ENCODE measurements at regions not wholly inside any gene's neighbourhood (a gene's known extent, or its start where the extent isn't known, plus 50 kb on each side); places are given as distances from the start of the nearest gene placed in this dataset.

DNA sequence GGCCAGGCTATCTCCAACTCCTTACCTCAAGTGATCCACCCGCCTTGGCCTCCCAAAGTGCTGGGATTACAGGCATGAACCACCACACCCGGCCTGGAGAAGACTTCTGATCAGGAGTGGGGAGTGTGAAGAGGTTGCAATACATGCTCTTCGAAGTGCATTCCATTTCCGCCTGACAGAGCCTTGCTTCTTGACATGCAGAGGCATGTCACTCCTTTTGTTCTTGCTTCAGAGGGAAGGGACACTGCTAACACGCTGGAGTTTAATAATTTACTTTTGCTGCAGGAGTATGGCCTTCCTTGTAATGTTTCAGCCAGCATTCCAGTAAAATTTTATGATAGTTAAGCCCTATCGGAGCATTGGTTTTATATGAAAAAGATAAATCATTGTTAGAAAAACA lies 74.9 kb downstream of the SLC25A47 start:
- peaks cover 0 to 3% of the 10 kb centered on the region in 2 donors for H3K36me3 ChIP-seq (ENCODE audit: control insufficient read depth in 2 of 2, insufficient read depth in 2 of 2, low read length in 1 of 2)
- H3K27me3 ChIP-seq (ENCODE audit: control insufficient read depth in 1 of 2, insufficient read depth in 2 of 2, low read length in 2 of 2) = no peaks in the 10 kb centered on the region
- H3K27ac ChIP-seq (ENCODE audit: low read depth in 2 of 2, low read length in 1 of 2) = no peak overlapping the region
- H3K4me1 ChIP-seq (ENCODE audit: control insufficient read depth in 2 of 2, insufficient read depth in 2 of 2, low read length in 1 of 2) = peaks cover 2 to 9% of the 10 kb centered on the region in 2 donors
- 61 to 64% methylated on average over 6 of the region's 6 CpGs for WGBS, 2 donors
- peaks cover 1 to 2% of the 10 kb centered on the region in 2 donors for H3K9me3 ChIP-seq (ENCODE audit: control insufficient read depth in 2 of 2, insufficient read depth in 1 of 2, low read depth in 1 of 2, low read length in 1 of 2)
- H3K4me3 ChIP-seq (ENCODE audit: low read depth in 1 of 2, low read length in 2 of 2) = no peak overlapping the region

DNA sequence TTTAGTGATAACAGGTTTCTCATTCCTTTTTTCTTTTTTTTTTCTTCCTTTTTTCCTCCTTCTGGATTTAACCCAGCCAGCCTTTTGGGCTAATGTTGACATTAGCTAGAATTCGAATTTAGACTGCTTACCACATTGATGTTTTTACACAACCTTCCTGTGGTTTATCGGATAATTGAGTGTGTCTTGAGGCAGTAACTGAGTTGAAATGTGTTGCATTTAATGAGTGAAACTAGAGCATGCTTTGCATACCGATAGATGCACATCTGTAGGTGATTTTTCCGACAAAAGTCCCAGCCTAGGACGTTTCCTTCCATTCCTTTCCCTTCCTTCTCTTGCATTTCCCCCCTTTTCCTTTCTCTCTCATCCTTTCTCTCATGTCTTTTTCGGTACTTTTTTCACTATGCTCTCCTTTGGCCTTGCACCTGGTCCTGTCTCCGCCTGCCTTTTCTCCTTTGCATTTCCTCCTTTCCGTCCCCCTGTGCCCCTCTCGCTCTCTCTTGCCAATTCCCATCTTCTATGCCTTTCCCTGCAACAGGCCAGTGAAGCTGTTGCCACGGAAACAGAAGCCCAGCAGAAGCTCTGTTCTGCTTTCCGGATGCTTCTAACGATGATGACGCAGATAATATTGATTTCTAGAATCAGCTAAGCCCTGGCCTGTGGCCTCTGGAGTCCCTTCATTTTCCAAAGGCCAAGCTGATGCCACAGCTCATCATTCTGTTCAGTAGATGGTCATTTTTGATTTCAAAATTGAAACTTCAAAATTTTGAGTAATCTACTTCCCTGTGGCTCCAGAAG lies 76.1 kb downstream of the SLC25A47 start:
- WGBS, 2 donors = 84 to 85% methylated on average over 13 of the region's 13 CpGs

GRCh38 chr14:100400115-100400514 lies 77.0 kb downstream of the SLC25A47 start:
- Histone ChIP-seq H3K4me1 (ENCODE audit: control insufficient read depth in 2 of 2, insufficient read depth in 2 of 2, low read length in 1 of 2) (peaks cover 0 to 6% of the 10 kb centered on the region in 2 donors), H3K27me3 (ENCODE audit: control insufficient read depth in 1 of 2, insufficient read depth in 2 of 2, low read length in 2 of 2) (no peaks in the 10 kb centered on the region), H3K9me3 (ENCODE audit: control insufficient read depth in 2 of 2, insufficient read depth in 1 of 2, low read depth in 1 of 2, low read length in 1 of 2) (peaks cover 1 to 2% of the 10 kb centered on the region in 2 donors), H3K27ac (ENCODE audit: low read depth in 2 of 2, low read length in 1 of 2) (no peak overlapping the region), H3K4me3 (ENCODE audit: low read depth in 1 of 2, low read length in 2 of 2) (no peak overlapping the region), H3K36me3 (ENCODE audit: control insufficient read depth in 2 of 2, insufficient read depth in 2 of 2, low read length in 1 of 2) (peaks cover 0 to 3% of the 10 kb centered on the region in 2 donors)
- 45 to 70% methylated on average over 5 of the region's 5 CpGs for WGBS, 2 donors

More for the DNA sequence above, 76.1 kb downstream of the SLC25A47 start:
- H3K36me3 ChIP-seq (ENCODE audit: control insufficient read depth in 2 of 2, insufficient read depth in 2 of 2, low read length in 1 of 2) = peaks cover 0 to 3% of the 10 kb centered on the region in 2 donors
- peaks cover 1 to 2% of the 10 kb centered on the region in 2 donors for H3K9me3 ChIP-seq (ENCODE audit: control insufficient read depth in 2 of 2, insufficient read depth in 1 of 2, low read depth in 1 of 2, low read length in 1 of 2)
- no peak overlapping the region for H3K4me3 ChIP-seq (ENCODE audit: low read depth in 1 of 2, low read length in 2 of 2)
- H3K27ac ChIP-seq (ENCODE audit: low read depth in 2 of 2, low read length in 1 of 2) = no peak overlapping the region
- no peaks in the 10 kb centered on the region for H3K27me3 ChIP-seq (ENCODE audit: control insufficient read depth in 1 of 2, insufficient read depth in 2 of 2, low read length in 2 of 2)
- peaks cover under 1 to 6% of the 10 kb centered on the region in 2 donors for H3K4me1 ChIP-seq (ENCODE audit: control insufficient read depth in 2 of 2, insufficient read depth in 2 of 2, low read length in 1 of 2)

DNA sequence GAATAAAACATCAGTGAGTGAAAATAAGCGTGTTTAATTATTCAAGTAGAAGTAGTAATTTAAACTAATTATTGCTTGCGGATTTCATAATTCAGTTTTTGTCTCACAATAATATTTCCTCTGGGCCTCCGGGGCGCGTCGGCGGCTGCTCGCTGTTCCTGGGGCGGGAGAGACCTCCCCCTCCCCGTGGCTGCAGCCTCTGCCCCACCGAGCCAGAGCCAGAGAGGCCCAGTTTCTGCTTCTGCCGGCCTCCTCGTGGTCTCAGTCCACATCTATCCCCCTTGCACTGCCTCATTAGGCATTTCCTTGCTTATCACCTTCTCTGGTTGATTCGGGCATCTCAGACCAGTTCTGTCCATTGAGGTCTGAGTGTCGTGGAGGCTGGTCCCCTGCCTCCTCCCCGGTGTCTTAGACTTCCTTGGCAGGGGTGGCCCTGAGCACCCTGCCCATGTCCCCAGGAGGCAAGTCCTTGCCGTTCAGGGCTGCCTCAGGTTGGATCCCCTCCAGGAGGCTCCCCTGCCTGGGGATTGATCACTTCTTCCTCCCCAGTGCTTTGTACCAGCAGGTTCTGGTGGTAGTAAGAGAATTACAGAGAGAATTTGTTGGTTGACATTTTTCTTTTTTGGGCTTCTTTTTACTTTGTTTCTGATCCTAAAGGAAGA lies 78.0 kb downstream of the SLC25A47 start:
- peaks cover 1 to 2% of the 10 kb centered on the region in 2 donors for H3K9me3 ChIP-seq (ENCODE audit: control insufficient read depth in 2 of 2, insufficient read depth in 1 of 2, low read depth in 1 of 2, low read length in 1 of 2)
- H3K36me3 ChIP-seq (ENCODE audit: control insufficient read depth in 2 of 2, insufficient read depth in 2 of 2, low read length in 1 of 2) = peaks cover 0 to 3% of the 10 kb centered on the region in 2 donors
- no peak overlapping the region for H3K27ac ChIP-seq (ENCODE audit: low read depth in 2 of 2, low read length in 1 of 2)
- WGBS, 2 donors = 84 to 89% methylated on average over 17 of the region's 17 CpGs
- H3K27me3 ChIP-seq (ENCODE audit: control insufficient read depth in 1 of 2, insufficient read depth in 2 of 2, low read length in 2 of 2) = no peaks in the 10 kb centered on the region
- H3K4me3 ChIP-seq (ENCODE audit: low read depth in 1 of 2, low read length in 2 of 2) = no peak overlapping the region
- H3K4me1 ChIP-seq (ENCODE audit: control insufficient read depth in 2 of 2, insufficient read depth in 2 of 2, low read length in 1 of 2) = peaks cover 0 to 8% of the 10 kb centered on the region in 2 donors

GRCh38 chr14:100401792-100402191 lies 78.7 kb downstream of the SLC25A47 start:
- H3K27ac ChIP-seq (ENCODE audit: low read depth in 2 of 2, low read length in 1 of 2) = no peak overlapping the region
- peaks cover 0 to 12% of the 10 kb centered on the region in 2 donors for H3K4me1 ChIP-seq (ENCODE audit: control insufficient read depth in 2 of 2, insufficient read depth in 2 of 2, low read length in 1 of 2)
- H3K9me3 ChIP-seq (ENCODE audit: control insufficient read depth in 2 of 2, insufficient read depth in 1 of 2, low read depth in 1 of 2, low read length in 1 of 2) = peaks cover 0 to 2% of the 10 kb centered on the region in 2 donors
- H3K27me3 ChIP-seq (ENCODE audit: control insufficient read depth in 1 of 2, insufficient read depth in 2 of 2, low read length in 2 of 2) = no peaks in the 10 kb centered on the region
- H3K4me3 ChIP-seq (ENCODE audit: low read depth in 1 of 2, low read length in 2 of 2) = no peak overlapping the region
- no peaks in the 10 kb centered on the region for H3K36me3 ChIP-seq (ENCODE audit: control insufficient read depth in 2 of 2, insufficient read depth in 2 of 2, low read length in 1 of 2)
- WGBS, 2 donors = 81 to 87% methylated on average over 3 of the region's 3 CpGs

- Histone ChIP-seq H3K36me3 (ENCODE audit: control insufficient read depth in 2 of 2, insufficient read depth in 2 of 2, low read length in 1 of 2) (no peaks in the 10 kb centered on the region), H3K9me3 (ENCODE audit: control insufficient read depth in 2 of 2, insufficient read depth in 1 of 2, low read depth in 1 of 2, low read length in 1 of 2) (no peaks in the 10 kb centered on the region), H3K27me3 (ENCODE audit: control insufficient read depth in 1 of 2, insufficient read depth in 2 of 2, low read length in 2 of 2) (no peaks in the 10 kb centered on the region), H3K4me1 (ENCODE audit: control insufficient read depth in 2 of 2, insufficient read depth in 2 of 2, low read length in 1 of 2) (peaks cover 0 to 13% of the 10 kb centered on the region in 2 donors), H3K4me3 (ENCODE audit: low read depth in 1 of 2, low read length in 2 of 2) (no peak overlapping the region), H3K27ac (ENCODE audit: low read depth in 2 of 2, low read length in 1 of 2) (no peak overlapping the region)
- WGBS, 2 donors = 60% methylated on average over 7 of the region's 7 CpGs
These were observed 79.5 kb downstream of the SLC25A47 start for GRCh38 chr14:100402631-100403030.

- 85% methylated on average over 5 of the region's 5 CpGs for WGBS, 2 donors
- Histone ChIP-seq H3K9me3 (ENCODE audit: control insufficient read depth in 2 of 2, insufficient read depth in 1 of 2, low read depth in 1 of 2, low read length in 1 of 2) (no peaks in the 10 kb centered on the region), H3K4me3 (ENCODE audit: low read depth in 1 of 2, low read length in 2 of 2) (no peak overlapping the region), H3K36me3 (ENCODE audit: control insufficient read depth in 2 of 2, insufficient read depth in 2 of 2, low read length in 1 of 2) (no peaks in the 10 kb centered on the region), H3K27ac (ENCODE audit: low read depth in 2 of 2, low read length in 1 of 2) (no peak overlapping the region), H3K27me3 (ENCODE audit: control insufficient read depth in 1 of 2, insufficient read depth in 2 of 2, low read length in 2 of 2) (no peaks in the 10 kb centered on the region), H3K4me1 (ENCODE audit: control insufficient read depth in 2 of 2, insufficient read depth in 2 of 2, low read length in 1 of 2) (peaks cover 0 to 13% of the 10 kb centered on the region in 2 donors)
These were observed 80.0 kb downstream of the SLC25A47 start for GRCh38 chr14:100403105-100403504.

- H3K9me3 ChIP-seq (ENCODE audit: control insufficient read depth in 2 of 2, insufficient read depth in 1 of 2, low read depth in 1 of 2, low read length in 1 of 2) = no peaks in the 10 kb centered on the region
- H3K27me3 ChIP-seq (ENCODE audit: control insufficient read depth in 1 of 2, insufficient read depth in 2 of 2, low read length in 2 of 2) = no peaks in the 10 kb centered on the region
- no peaks in the 10 kb centered on the region for H3K36me3 ChIP-seq (ENCODE audit: control insufficient read depth in 2 of 2, insufficient read depth in 2 of 2, low read length in 1 of 2)
- 93 to 96% methylated on average over 10 of the region's 10 CpGs for WGBS, 2 donors
- H3K4me1 ChIP-seq (ENCODE audit: control insufficient read depth in 2 of 2, insufficient read depth in 2 of 2, low read length in 1 of 2) = peaks cover 0 to 13% of the 10 kb centered on the region in 2 donors
- H3K27ac ChIP-seq (ENCODE audit: low read depth in 2 of 2, low read length in 1 of 2) = no peak overlapping the region
- no peak overlapping the region for H3K4me3 ChIP-seq (ENCODE audit: low read depth in 1 of 2, low read length in 2 of 2)
These were observed 80.7 kb downstream of the SLC25A47 start for GRCh38 chr14:100403802-100404365.

GRCh38 chr14:100404419-100404818 lies 81.3 kb downstream of the SLC25A47 start:
- Histone ChIP-seq H3K9me3 (ENCODE audit: control insufficient read depth in 2 of 2, insufficient read depth in 1 of 2, low read depth in 1 of 2, low read length in 1 of 2) (no peaks in the 10 kb centered on the region), H3K4me1 (ENCODE audit: control insufficient read depth in 2 of 2, insufficient read depth in 2 of 2, low read length in 1 of 2) (peaks cover 0 to 13% of the 10 kb centered on the region in 2 donors), H3K36me3 (ENCODE audit: control insufficient read depth in 2 of 2, insufficient read depth in 2 of 2, low read length in 1 of 2) (no peaks in the 10 kb centered on the region), H3K27me3 (ENCODE audit: control insufficient read depth in 1 of 2, insufficient read depth in 2 of 2, low read length in 2 of 2) (no peaks in the 10 kb centered on the region), H3K27ac (ENCODE audit: low read depth in 2 of 2, low read length in 1 of 2) (no peak overlapping the region), H3K4me3 (ENCODE audit: low read depth in 1 of 2, low read length in 2 of 2) (no peak overlapping the region)
- 91 to 93% methylated on average over 4 of the region's 4 CpGs for WGBS, 2 donors
